ENCODE measurements at regions not wholly inside any gene's neighbourhood (a gene's known extent, or its start where the extent isn't known, plus 50 kb on each side); places are given as distances from the start of the nearest gene placed in this dataset.

- WGBS, 3 donors, result 29 to 71% (median 67%) methylated on average over 2 of the region's 2 CpGs
- intact Hi-C loops (cut with DNase I), result no loop called here
- no peaks in the 10 kb centered on the region for H3K27me3 ChIP-seq
Observed at GRCh38 chr14:45381091-45381490, 128.1 kb upstream of the MIS18BP1 start.

GRCh38 chr14:45377166-45377565 is 124.2 kb upstream of the MIS18BP1 start:
- Histone ChIP-seq H3K36me3 (no peaks in the 10 kb centered on the region), H3K9me3 (no peaks in the 10 kb centered on the region), H3K27me3 (no peaks in the 10 kb centered on the region), H3K27ac (no peak overlapping the region), H3K4me1 (ENCODE audit: insufficient read depth) (no peaks in the 10 kb centered on the region), H3K4me3 (no peak overlapping the region)
- 72 to 74% (median 74%) methylated on average over 2 of the region's 2 CpGs for WGBS, 3 donors
- TF ChIP-seq POLR2A (IDR thresholded peaks at IDR 0.05) (no peak), EP300 (IDR thresholded peaks at IDR 0.05) (no peak)
- TF ChIP-seq, protein P1, sequence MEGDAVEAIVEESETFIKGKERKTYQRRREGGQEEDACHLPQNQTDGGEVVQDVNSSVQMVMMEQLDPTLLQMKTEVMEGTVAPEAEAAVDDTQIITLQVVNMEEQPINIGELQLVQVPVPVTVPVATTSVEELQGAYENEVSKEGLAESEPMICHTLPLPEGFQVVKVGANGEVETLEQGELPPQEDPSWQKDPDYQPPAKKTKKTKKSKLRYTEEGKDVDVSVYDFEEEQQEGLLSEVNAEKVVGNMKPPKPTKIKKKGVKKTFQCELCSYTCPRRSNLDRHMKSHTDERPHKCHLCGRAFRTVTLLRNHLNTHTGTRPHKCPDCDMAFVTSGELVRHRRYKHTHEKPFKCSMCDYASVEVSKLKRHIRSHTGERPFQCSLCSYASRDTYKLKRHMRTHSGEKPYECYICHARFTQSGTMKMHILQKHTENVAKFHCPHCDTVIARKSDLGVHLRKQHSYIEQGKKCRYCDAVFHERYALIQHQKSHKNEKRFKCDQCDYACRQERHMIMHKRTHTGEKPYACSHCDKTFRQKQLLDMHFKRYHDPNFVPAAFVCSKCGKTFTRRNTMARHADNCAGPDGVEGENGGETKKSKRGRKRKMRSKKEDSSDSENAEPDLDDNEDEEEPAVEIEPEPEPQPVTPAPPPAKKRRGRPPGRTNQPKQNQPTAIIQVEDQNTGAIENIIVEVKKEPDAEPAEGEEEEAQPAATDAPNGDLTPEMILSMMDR (IDR thresholded peaks at IDR 0.05), result no peak
- intact Hi-C loops (cut with DNase I), result no loop called here
- no peak for DNase-seq

More at GRCh38 chr14:45381091-45381490, 128.1 kb upstream of the MIS18BP1 start:
- H3K4me3 ChIP-seq, result no peak overlapping the region
- no peaks in the 10 kb centered on the region for H3K36me3 ChIP-seq
- H3K27ac ChIP-seq, result no peak overlapping the region
- TF ChIP-seq, protein P1 (IDR thresholded peaks at IDR 0.05), result no peak
- TF ChIP-seq POLR2A (IDR thresholded peaks at IDR 0.05) (no peak), EP300 (IDR thresholded peaks at IDR 0.05) (no peak)
- H3K9me3 ChIP-seq, result no peaks in the 10 kb centered on the region
- no peak for DNase-seq
- no peaks in the 10 kb centered on the region for H3K4me1 ChIP-seq (ENCODE audit: insufficient read depth)

DNA sequence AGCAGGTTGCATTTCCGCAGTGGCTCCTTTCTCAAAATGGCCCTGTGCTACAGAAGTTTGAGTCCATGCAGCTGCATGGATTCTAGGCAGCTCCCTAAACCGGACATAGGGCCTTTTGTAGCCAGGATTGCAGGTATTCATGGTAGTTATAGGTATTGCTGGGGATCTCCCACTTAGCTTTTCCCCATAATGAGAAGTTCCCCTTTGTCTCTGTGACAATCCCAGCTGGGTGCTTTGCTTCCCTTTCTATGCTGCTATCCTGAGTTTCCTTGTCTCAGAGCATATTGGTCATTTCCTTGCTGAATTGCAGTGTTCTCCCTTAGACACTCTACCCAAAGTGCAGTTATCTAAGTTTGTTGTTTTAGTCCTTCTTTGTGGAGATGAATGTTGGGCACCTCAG is 120.9 kb upstream of the MIS18BP1 start:
- Histone ChIP-seq H3K4me1 (ENCODE audit: insufficient read depth) (no peaks in the 10 kb centered on the region), H3K4me3 (no peak overlapping the region), H3K27ac (no peak overlapping the region), H3K27me3 (no peaks in the 10 kb centered on the region), H3K9me3 (no peaks in the 10 kb centered on the region), H3K36me3 (no peaks in the 10 kb centered on the region)
- DNase-seq, result no peak
- TF ChIP-seq EP300 (IDR thresholded peaks at IDR 0.05), result no peak
- TF ChIP-seq, protein P1 (IDR thresholded peaks at IDR 0.05), result no peak
- no peak for TF ChIP-seq POLR2A (IDR thresholded peaks at IDR 0.05)
- intact Hi-C loops (cut with DNase I), result no loop called here
- WGBS, 3 donors, result 86 to 95% (median 92%) methylated on average over 2 of the region's 2 CpGs

GRCh38 chr14:45364565-45365156 is 111.7 kb upstream of the MIS18BP1 start:
- H3K9me3 ChIP-seq, result no peaks in the 10 kb centered on the region
- no peaks in the 10 kb centered on the region for H3K36me3 ChIP-seq
- intact Hi-C loops (cut with DNase I), result no loop called here
- WGBS, 3 donors, result 48 to 61% (median 57%) methylated on average over 4 of the region's 4 CpGs
- H3K4me3 ChIP-seq, result no peak overlapping the region
- H3K27me3 ChIP-seq, result no peaks in the 10 kb centered on the region
- no peak overlapping the region for H3K27ac ChIP-seq
- TF ChIP-seq POLR2A (IDR thresholded peaks at IDR 0.05) (no peak), EP300 (IDR thresholded peaks at IDR 0.05) (no peak)
- TF ChIP-seq, protein P1 (IDR thresholded peaks at IDR 0.05), result no peak
- no peak for DNase-seq
- no peaks in the 10 kb centered on the region for H3K4me1 ChIP-seq (ENCODE audit: insufficient read depth)

All from ovary (tissue), 7 donors.